ENCODE measurements at regions not wholly inside any gene's neighbourhood (a gene's known extent, or its start where the extent isn't known, plus 50 kb on each side); places are given as distances from the start of the nearest gene placed in this dataset.
"Not testable (repeated sequence)": the region's sequence is repeated elsewhere in the genome, so short reads cannot be mapped to it uniquely, and the experiment has no call there.

GRCh38 chr3:184440151-184440550, 60.3 kb downstream of the CHRD start:
- DNase-seq (ENCODE audit: insufficient read length, low spot score): no peak
- no peak for TF ChIP-seq POLR2A (IDR thresholded peaks at IDR 0.05; ENCODE audit: low read depth, low read length)
- no peak for FAIRE-seq

GRCh38 chr3:184441202-184441900, 61.5 kb downstream of the CHRD start:
- no peak for TF ChIP-seq POLR2A (IDR thresholded peaks at IDR 0.05; ENCODE audit: low read depth, low read length)
- DNase-seq (ENCODE audit: insufficient read length, low spot score): no peak
- FAIRE-seq: no peak

GRCh38 chr3:184443364-184443763, 63.5 kb downstream of the CHRD start:
- TF ChIP-seq POLR2A (IDR thresholded peaks at IDR 0.05; ENCODE audit: low read depth, low read length): no peak
- DNase-seq (ENCODE audit: insufficient read length, low spot score): no peak
- FAIRE-seq: no peak

GRCh38 chr3:184443831-184444230, 64.0 kb downstream of the CHRD start:
- FAIRE-seq (no peak), DNase-seq (ENCODE audit: insufficient read length, low spot score) (no peak)
- TF ChIP-seq POLR2A (IDR thresholded peaks at IDR 0.05; ENCODE audit: low read depth, low read length): no peak

- DNase-seq (ENCODE audit: insufficient read length, low spot score): peak; percentile 68
- peak; percentile 89 for FAIRE-seq
- TF ChIP-seq POLR2A (IDR thresholded peaks at IDR 0.05; ENCODE audit: low read depth, low read length): no peak
Measured at GRCh38 chr3:184448321-184449160, 68.7 kb downstream of the CHRD start.

GRCh38 chr3:184449161-184449515, 69.3 kb downstream of the CHRD start:
- TF ChIP-seq POLR2A (IDR thresholded peaks at IDR 0.05; ENCODE audit: low read depth, low read length): no peak
- FAIRE-seq (no peak), DNase-seq (ENCODE audit: insufficient read length, low spot score) (no peak)

GRCh38 chr3:184450547-184450946, 70.7 kb downstream of the CHRD start:
- no peak for FAIRE-seq
- no peak for TF ChIP-seq POLR2A (IDR thresholded peaks at IDR 0.05; ENCODE audit: low read depth, low read length)

GRCh38 chr3:184453296-184453695, 73.4 kb downstream of the CHRD start:
- FAIRE-seq (no peak), DNase-seq (ENCODE audit: insufficient read length, low spot score) (no peak)
- no peak for TF ChIP-seq POLR2A (IDR thresholded peaks at IDR 0.05; ENCODE audit: low read depth, low read length)

More at GRCh38 chr3:184450547-184450946, 70.7 kb downstream of the CHRD start:
- no peak for DNase-seq (ENCODE audit: insufficient read length, low spot score)

GRCh38 chr3:184455991-184456390, 76.1 kb downstream of the CHRD start:
- no peak for TF ChIP-seq POLR2A (IDR thresholded peaks at IDR 0.05; ENCODE audit: low read depth, low read length)
- DNase-seq (ENCODE audit: insufficient read length, low spot score) (no peak), FAIRE-seq (no peak)

- DNase-seq (ENCODE audit: insufficient read length, low spot score) (no peak), FAIRE-seq (no peak)
- no peak for TF ChIP-seq POLR2A (IDR thresholded peaks at IDR 0.05; ENCODE audit: low read depth, low read length)
Measured at GRCh38 chr3:184456476-184456875, 76.6 kb downstream of the CHRD start.

- DNase-seq (ENCODE audit: insufficient read length, low spot score): no peak
- FAIRE-seq: no peak
Measured at GRCh38 chr3:184457329-184457728, 77.5 kb downstream of the CHRD start.

GRCh38 chr3:184457784-184458377, 78.0 kb downstream of the CHRD start:
- FAIRE-seq; DNase-seq (ENCODE audit: insufficient read length, low spot score): not testable (repeated sequence)

More at GRCh38 chr3:184457329-184457728, 77.5 kb downstream of the CHRD start:
- no peak for TF ChIP-seq POLR2A (IDR thresholded peaks at IDR 0.05; ENCODE audit: low read depth, low read length)

- FAIRE-seq: peak; percentile 90
- TF ChIP-seq POLR2A (IDR thresholded peaks at IDR 0.05; ENCODE audit: low read depth, low read length): no peak
- DNase-seq (ENCODE audit: insufficient read length, low spot score): peak; percentile 79
Measured at GRCh38 chr3:184459355-184459754, 79.5 kb downstream of the CHRD start.

- FAIRE-seq (no peak), DNase-seq (ENCODE audit: insufficient read length, low spot score) (no peak)
- TF ChIP-seq POLR2A (IDR thresholded peaks at IDR 0.05; ENCODE audit: low read depth, low read length): no peak
Measured at GRCh38 chr3:184460276-184460675, 80.4 kb downstream of the CHRD start.

Data from H54 (cell line).